ENCODE measurements at regions not wholly inside any gene's neighbourhood (a gene's known extent, or its start where the extent isn't known, plus 50 kb on each side); places are given as distances from the start of the nearest gene placed in this dataset.

DNA sequence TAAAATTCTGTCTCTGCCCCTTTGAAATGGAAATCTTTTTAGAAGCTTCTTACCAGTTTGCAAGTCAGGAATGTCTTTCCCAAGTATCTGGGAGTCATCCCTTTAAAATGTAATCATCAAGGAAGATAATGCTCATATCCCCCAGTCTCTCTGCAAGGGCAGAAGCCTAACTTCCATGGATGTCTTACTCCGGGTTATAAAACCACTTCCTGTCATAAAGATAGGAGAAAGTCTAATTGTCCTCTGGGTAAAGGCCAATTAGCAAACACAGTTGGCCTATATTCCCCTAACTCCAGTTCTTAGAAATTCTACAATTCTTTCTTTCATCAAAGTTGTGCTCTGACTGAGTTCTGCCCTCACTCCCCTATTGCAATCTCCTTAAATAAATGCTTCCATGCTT is 1631.5 kb upstream of the LRRTM3 start:
- TF ChIP-seq ZNF274 (IDR thresholded peaks at IDR 0.05; ENCODE audit: low read depth, low read length) (no peak), YY1 (IDR thresholded peaks at IDR 0.05; ENCODE audit: insufficient read depth, insufficient read length) (no peak), SUZ12 (IDR thresholded peaks at IDR 0.05; ENCODE audit: extremely low read depth, insufficient read depth, insufficient read length) (no peak)

All from NT2/D1 (cell line).